Mesendoderm (in vitro differentiated cells): ENCODE measurements at regions not wholly inside any gene's neighbourhood (a gene's known extent, or its start where the extent isn't known, plus 50 kb on each side); places are given as distances from the start of the nearest gene placed in this dataset.

ENCODE experiments used
- DNase-seq: peaks from one replicate; pipeline ENCODE4 v3.0.0; 2013
- H2AK5ac ChIP-seq: 2 replicates; pipeline ENCODE4 v1.6.1; 2013; ENCODE audit warnings: low read length, inconsistent platforms
- H2BK120ac ChIP-seq: 2 replicates; pipeline ENCODE4 v1.6.1; 2013; ENCODE audit warnings: low read depth, mild to moderate bottlenecking, low read length, moderate library complexity, mixed read lengths
- H2BK15ac ChIP-seq: replicated peaks from 2 replicates; pipeline ENCODE4 v1.6.1; 2013; ENCODE audit warnings: low read depth, mild to moderate bottlenecking, moderate library complexity
- H2BK5ac ChIP-seq: 2 replicates; pipeline ENCODE4 v1.6.1; 2013; ENCODE audit warnings: low read length, inconsistent platforms
- H3K18ac ChIP-seq: 2 replicates; pipeline ENCODE4 v1.6.1; 2013; ENCODE audit warnings: mild to moderate bottlenecking, low read length, mixed read lengths
- H3K23ac ChIP-seq: one replicate; pipeline ENCODE4 v1.6.1; 2013; ENCODE audit warnings: low read length
- H3K27ac ChIP-seq: 2 replicates; pipeline ENCODE4 v1.5.1; 2013; ENCODE audit warnings: low read depth, mild to moderate bottlenecking, inconsistent platforms, low read length, moderate library complexity
- H3K27me3 ChIP-seq: 2 replicates; pipeline ENCODE4 v1.6.1; 2013; ENCODE audit warnings: low read length, control low read depth, mild to moderate bottlenecking, inconsistent platforms; ENCODE audit not compliant: insufficient read depth, poor library complexity
- H3K36me3 ChIP-seq: 2 replicates; pipeline ENCODE4 v1.6.1; 2013; ENCODE audit warnings: low read length, inconsistent platforms; ENCODE audit not compliant: control insufficient read depth, insufficient read depth
- H3K4ac ChIP-seq: one replicate; pipeline ENCODE4 v1.6.1; 2013; ENCODE audit warnings: low read depth, mild to moderate bottlenecking, low read length, moderate library complexity
- H3K4me1 ChIP-seq: 2 replicates; pipeline ENCODE4 v1.6.1; 2013; ENCODE audit warnings: low read depth, low read length, inconsistent platforms; ENCODE audit not compliant: control insufficient read depth
- H3K4me2 ChIP-seq: 2 replicates; pipeline ENCODE4 v1.6.1; 2013; ENCODE audit warnings: low read length
- H3K4me3 ChIP-seq: 2 replicates; pipeline ENCODE4 v1.5.1; 2013; ENCODE audit warnings: mild to moderate bottlenecking, low read length
- H3K56ac ChIP-seq: one replicate; pipeline ENCODE4 v1.6.1; 2013; ENCODE audit warnings: low read length
- H3K79me1 ChIP-seq: 2 replicates; pipeline ENCODE4 v1.6.1; 2013; ENCODE audit warnings: low read length, inconsistent platforms
- H3K79me2 ChIP-seq: 2 replicates; pipeline ENCODE4 v1.6.1; 2013; ENCODE audit warnings: mild to moderate bottlenecking, low read length; ENCODE audit not compliant: control insufficient read depth, insufficient read depth
- H3K9ac ChIP-seq: 2 replicates; pipeline ENCODE4 v1.6.1; 2013; ENCODE audit warnings: low read length, inconsistent platforms
- H4K5ac ChIP-seq: one replicate; pipeline ENCODE4 v1.6.1; 2013; ENCODE audit warnings: low read length
- H4K8ac ChIP-seq: one replicate; pipeline ENCODE4 v1.6.1; 2013; ENCODE audit warnings: low read depth, mild to moderate bottlenecking, control low read depth, low read length, moderate library complexity
- WGBS: extraction: QIAGEN DNeasy Blood & Tissue Kit; methylation state at CpG from one replicate; pipeline ENCODE4 v1.1.7; 2013; ENCODE audit warnings: low lambda C conversion rate, missing lambda C conversion rate; ENCODE audit not compliant: insufficient coverage; ENCODE audit errors: extremely low coverage; 5-methylcytosine and 5-hydroxymethylcytosine counted together

- no peak overlapping the region for H4K8ac ChIP-seq
- DNase-seq = peak; percentile 40
- H4K5ac ChIP-seq = no peak overlapping the region
- no peak overlapping the region for H3K18ac ChIP-seq
- no peak overlapping the region for H2BK15ac ChIP-seq
- WGBS = no CpG with 5 or more reads among the region's 11 CpGs
- peaks cover 2% of the 10 kb centered on the region for H3K4me1 ChIP-seq
- H3K27me3 ChIP-seq = no peaks in the 10 kb centered on the region
- H3K79me2 ChIP-seq = no peaks in the 10 kb centered on the region
- H3K27ac ChIP-seq = no peak overlapping the region
- H3K4ac ChIP-seq = no peak overlapping the region
- no peak overlapping the region for H3K56ac ChIP-seq
- H2BK5ac ChIP-seq = no peak overlapping the region
- no peak overlapping the region for H3K4me3 ChIP-seq
- H2AK5ac ChIP-seq = no peak overlapping the region
- H3K36me3 ChIP-seq = no peaks in the 10 kb centered on the region
- H3K23ac ChIP-seq = no peak overlapping the region
- no peak overlapping the region for H2BK120ac ChIP-seq
- no peaks in the 10 kb centered on the region for H3K79me1 ChIP-seq
- no peak overlapping the region for H3K4me2 ChIP-seq
- H3K9ac ChIP-seq = no peak overlapping the region
Observed at GRCh38 chr15:70259028-70259424, 161.3 kb upstream of the TLE3 start.

- WGBS = no CpG with 5 or more reads among the region's 17 CpGs
- DNase-seq = no peak
Observed at GRCh38 chr15:70258369-70259027, 160.8 kb upstream of the TLE3 start.

GRCh38 chr15:70257573-70258248, 160.0 kb upstream of the TLE3 start:
- H2BK15ac ChIP-seq = no peak overlapping the region
- no peaks in the 10 kb centered on the region for H3K27me3 ChIP-seq
- peaks cover 2% of the 10 kb centered on the region for H3K4me1 ChIP-seq
- no peak overlapping the region for H3K18ac ChIP-seq
- no peak overlapping the region for H4K5ac ChIP-seq
- H3K27ac ChIP-seq = no peak overlapping the region
- H4K8ac ChIP-seq = no peak overlapping the region
- H2BK5ac ChIP-seq = no peak overlapping the region
- no peak overlapping the region for H3K23ac ChIP-seq
- no peaks in the 10 kb centered on the region for H3K79me1 ChIP-seq
- H2BK120ac ChIP-seq = no peak overlapping the region
- no peak overlapping the region for H3K4ac ChIP-seq
- WGBS = no CpG with 5 or more reads among the region's 8 CpGs
- H3K4me2 ChIP-seq = no peak overlapping the region
- H3K9ac ChIP-seq = no peak overlapping the region
- H3K56ac ChIP-seq = no peak overlapping the region
- no peaks in the 10 kb centered on the region for H3K79me2 ChIP-seq
- no peak for DNase-seq
- no peak overlapping the region for H2AK5ac ChIP-seq
- H3K36me3 ChIP-seq = no peaks in the 10 kb centered on the region
- no peak overlapping the region for H3K4me3 ChIP-seq

More at GRCh38 chr15:70258369-70259027, 160.8 kb upstream of the TLE3 start:
- no peak overlapping the region for H3K18ac ChIP-seq
- H3K4me1 ChIP-seq = peaks cover 2% of the 10 kb centered on the region
- no peaks in the 10 kb centered on the region for H3K27me3 ChIP-seq
- H3K4me3 ChIP-seq = no peak overlapping the region
- no peaks in the 10 kb centered on the region for H3K79me1 ChIP-seq
- H2AK5ac ChIP-seq = no peak overlapping the region
- no peaks in the 10 kb centered on the region for H3K79me2 ChIP-seq
- H2BK120ac ChIP-seq = no peak overlapping the region
- H3K4me2 ChIP-seq = no peak overlapping the region
- no peak overlapping the region for H3K27ac ChIP-seq
- H2BK5ac ChIP-seq = no peak overlapping the region
- no peak overlapping the region for H3K9ac ChIP-seq
- no peak overlapping the region for H3K4ac ChIP-seq
- H3K36me3 ChIP-seq = no peaks in the 10 kb centered on the region
- H2BK15ac ChIP-seq = no peak overlapping the region
- H4K8ac ChIP-seq = no peak overlapping the region
- no peak overlapping the region for H3K23ac ChIP-seq
- no peak overlapping the region for H4K5ac ChIP-seq
- H3K56ac ChIP-seq = no peak overlapping the region

GRCh38 chr15:70257047-70257446, 159.3 kb upstream of the TLE3 start:
- no peaks in the 10 kb centered on the region for H3K79me1 ChIP-seq
- no peak overlapping the region for H2BK5ac ChIP-seq
- no peak overlapping the region for H2BK15ac ChIP-seq
- H2AK5ac ChIP-seq = no peak overlapping the region
- no peak overlapping the region for H3K4ac ChIP-seq
- H4K5ac ChIP-seq = no peak overlapping the region
- no peaks in the 10 kb centered on the region for H3K79me2 ChIP-seq
- no peak overlapping the region for H2BK120ac ChIP-seq
- H3K4me2 ChIP-seq = no peak overlapping the region
- H3K18ac ChIP-seq = no peak overlapping the region
- H3K4me3 ChIP-seq = no peak overlapping the region
- no peak overlapping the region for H3K56ac ChIP-seq
- peaks cover 2% of the 10 kb centered on the region for H3K4me1 ChIP-seq
- no peaks in the 10 kb centered on the region for H3K27me3 ChIP-seq
- no peak overlapping the region for H3K23ac ChIP-seq
- H3K9ac ChIP-seq = no peak overlapping the region
- no peak overlapping the region for H4K8ac ChIP-seq
- WGBS = no CpG with 5 or more reads among the region's 4 CpGs
- H3K27ac ChIP-seq = no peak overlapping the region
- no peaks in the 10 kb centered on the region for H3K36me3 ChIP-seq
- no peak for DNase-seq

- H4K8ac ChIP-seq = no peak overlapping the region
- WGBS = no CpG with 5 or more reads among the region's 19 CpGs
- no peak overlapping the region for H2BK120ac ChIP-seq
- no peak overlapping the region for H4K5ac ChIP-seq
- H2BK15ac ChIP-seq = no peak overlapping the region
- H3K79me2 ChIP-seq = no peaks in the 10 kb centered on the region
- H2BK5ac ChIP-seq = no peak overlapping the region
- H3K4me2 ChIP-seq = no peak overlapping the region
- no peak for DNase-seq
- H3K56ac ChIP-seq = no peak overlapping the region
- H3K4ac ChIP-seq = no peak overlapping the region
- H3K18ac ChIP-seq = no peak overlapping the region
- H3K4me1 ChIP-seq = peaks cover 2% of the 10 kb centered on the region
- H3K23ac ChIP-seq = no peak overlapping the region
- H3K4me3 ChIP-seq = no peak overlapping the region
- no peaks in the 10 kb centered on the region for H3K36me3 ChIP-seq
- H3K27ac ChIP-seq = no peak overlapping the region
- H2AK5ac ChIP-seq = no peak overlapping the region
- H3K27me3 ChIP-seq = no peaks in the 10 kb centered on the region
- H3K9ac ChIP-seq = no peak overlapping the region
- no peaks in the 10 kb centered on the region for H3K79me1 ChIP-seq
Observed at GRCh38 chr15:70254311-70254869, 156.7 kb upstream of the TLE3 start.
